B cell (primary cell): ENCODE measurements at regions not wholly inside any gene's neighbourhood (a gene's known extent, or its start where the extent isn't known, plus 50 kb on each side); places are given as distances from the start of the nearest gene placed in this dataset.

Experiments
- CTCF ChIP-seq: fragments of 200-600 bp; IDR thresholded peaks from one replicate; pipeline ENCODE4 v1.8.0; 2022; ENCODE audit warnings: antibody characterized with exemption, mild to moderate bottlenecking
- EZH2 ChIP-seq: IDR thresholded peaks from 2 replicates; pipeline ENCODE4 v1.6.1; 2012; ENCODE audit warnings: borderline replicate concordance, low read depth, mild to moderate bottlenecking, moderate library complexity, low read length; ENCODE audit not compliant: insufficient read depth, poor library complexity, severe bottlenecking

GRCh38 chr6:15947923-15948322 is 181.0 kb upstream of the MYLIP start:
- TF ChIP-seq CTCF: no peak
- TF ChIP-seq EZH2: no peak
